Endothelial cell (in vitro differentiated cells): ENCODE measurements at regions not wholly inside any gene's neighbourhood (a gene's known extent, or its start where the extent isn't known, plus 50 kb on each side); places are given as distances from the start of the nearest gene placed in this dataset.

ENCODE experiments used
- DNase-seq: peaks from one replicate; pipeline ENCODE4 v3.0.0; 2021; ENCODE audit warnings: low spot score
- H3K27ac Mint-ChIP-seq: one replicate; pipeline ENCODE4 v1.8.0; 2021; ENCODE audit warnings: mixed read lengths, inconsistent platforms; ENCODE audit not compliant: unreplicated experiment
- H3K27me3 Mint-ChIP-seq: one replicate; pipeline ENCODE4 v1.8.0; 2021; ENCODE audit warnings: mild to moderate bottlenecking, moderate library complexity, mixed read lengths, inconsistent platforms; ENCODE audit not compliant: unreplicated experiment
- H3K36me3 Mint-ChIP-seq: one replicate; pipeline ENCODE4 v1.8.0; 2021; ENCODE audit warnings: mild to moderate bottlenecking, low read depth, mixed read lengths, inconsistent platforms; ENCODE audit not compliant: unreplicated experiment
- H3K4me1 Mint-ChIP-seq: one replicate; pipeline ENCODE4 v1.8.0; 2021; ENCODE audit warnings: mild to moderate bottlenecking, mixed read lengths, inconsistent platforms; ENCODE audit not compliant: unreplicated experiment
- H3K4me3 Mint-ChIP-seq: one replicate; pipeline ENCODE4 v1.8.0; 2021; ENCODE audit warnings: mild to moderate bottlenecking, mixed read lengths, inconsistent platforms; ENCODE audit not compliant: unreplicated experiment
- H3K9me3 Mint-ChIP-seq: one replicate; pipeline ENCODE4 v1.8.0; 2021; ENCODE audit warnings: mixed read lengths, inconsistent platforms; ENCODE audit not compliant: unreplicated experiment
- CTCF ChIP-seq: fragments of 200-600 bp; sonication (generic); IDR thresholded peaks from one replicate; pipeline ENCODE4 v1.5.0; 2021; ENCODE audit warnings: antibody characterized with exemption; ENCODE audit not compliant: unreplicated experiment

GRCh38 chr5:23385036-23385435, 122.4 kb upstream of the PRDM9 start:
- Mint-ChIP-seq H3K36me3 (no peaks in the 10 kb centered on the region), H3K4me1 (no peaks in the 10 kb centered on the region), H3K4me3 (no peak overlapping the region), H3K27ac (no peak overlapping the region), H3K27me3 (no peaks in the 10 kb centered on the region), H3K9me3 (no peaks in the 10 kb centered on the region)
- TF ChIP-seq CTCF, result no peak
- no peak for DNase-seq

- Mint-ChIP-seq H3K9me3 (no peaks in the 10 kb centered on the region), H3K36me3 (no peaks in the 10 kb centered on the region), H3K4me3 (no peak overlapping the region), H3K4me1 (no peaks in the 10 kb centered on the region), H3K27me3 (no peaks in the 10 kb centered on the region), H3K27ac (no peak overlapping the region)
- TF ChIP-seq CTCF, result no peak
- no peak for DNase-seq
These were observed 135.2 kb upstream of the PRDM9 start for GRCh38 chr5:23372177-23372576.

DNA sequence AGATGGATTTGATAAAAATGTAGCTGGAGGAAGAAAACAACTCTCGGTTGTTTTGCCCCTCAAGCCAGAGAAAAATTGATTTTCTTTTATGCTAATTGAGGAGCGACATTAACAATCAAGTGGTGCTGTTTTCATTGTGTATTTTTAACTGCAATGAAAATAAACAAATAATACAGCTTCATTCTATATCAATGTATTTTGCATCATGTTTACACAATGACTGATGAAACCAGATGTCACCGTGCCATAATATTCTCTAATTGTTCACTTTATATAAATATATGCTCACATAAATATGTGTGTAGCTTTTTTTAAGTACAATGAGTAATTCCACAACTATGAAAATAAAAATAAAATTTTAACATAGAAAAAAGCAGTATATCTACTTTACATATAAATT, 139.0 kb upstream of the PRDM9 start:
- no peak for TF ChIP-seq CTCF
- no peaks in the 10 kb centered on the region for H3K27me3 Mint-ChIP-seq
- H3K4me3 Mint-ChIP-seq, result no peak overlapping the region
- H3K36me3 Mint-ChIP-seq, result no peaks in the 10 kb centered on the region
- no peaks in the 10 kb centered on the region for H3K4me1 Mint-ChIP-seq
- H3K27ac Mint-ChIP-seq, result no peak overlapping the region
- DNase-seq, result no peak
- H3K9me3 Mint-ChIP-seq, result no peaks in the 10 kb centered on the region

DNA sequence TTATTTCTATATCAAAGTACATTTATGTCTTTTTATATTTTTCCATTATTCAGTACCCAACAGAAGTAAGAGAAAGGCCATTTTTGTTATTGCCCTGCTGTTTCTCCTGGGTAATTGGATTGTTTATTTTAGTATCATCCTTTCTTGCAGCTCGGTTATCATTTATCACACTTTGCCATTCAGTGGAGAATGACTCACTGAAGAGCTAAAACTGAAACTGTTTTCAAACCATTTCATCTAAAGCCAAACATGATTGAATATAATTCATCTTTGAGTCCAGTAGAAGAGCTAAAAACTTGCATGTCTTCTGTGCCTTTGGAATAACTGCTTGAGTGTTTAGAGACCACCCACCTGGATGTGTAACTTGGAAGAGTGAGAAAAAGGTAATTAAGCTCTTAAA, 139.5 kb upstream of the PRDM9 start:
- Mint-ChIP-seq H3K27me3 (no peaks in the 10 kb centered on the region), H3K27ac (no peak overlapping the region), H3K9me3 (no peaks in the 10 kb centered on the region), H3K4me1 (no peaks in the 10 kb centered on the region), H3K36me3 (no peaks in the 10 kb centered on the region), H3K4me3 (no peak overlapping the region)
- DNase-seq, result no peak
- no peak for TF ChIP-seq CTCF

- Mint-ChIP-seq H3K36me3 (no peaks in the 10 kb centered on the region), H3K4me1 (no peaks in the 10 kb centered on the region), H3K27ac (no peak overlapping the region), H3K4me3 (no peak overlapping the region), H3K9me3 (no peaks in the 10 kb centered on the region), H3K27me3 (no peaks in the 10 kb centered on the region)
- no peak for DNase-seq
- no peak for TF ChIP-seq CTCF
These were observed 154.1 kb upstream of the PRDM9 start for GRCh38 chr5:23353286-23353685.
